ENCODE measurements at regions not wholly inside any gene's neighbourhood (a gene's known extent, or its start where the extent isn't known, plus 50 kb on each side); places are given as distances from the start of the nearest gene placed in this dataset.

DNA sequence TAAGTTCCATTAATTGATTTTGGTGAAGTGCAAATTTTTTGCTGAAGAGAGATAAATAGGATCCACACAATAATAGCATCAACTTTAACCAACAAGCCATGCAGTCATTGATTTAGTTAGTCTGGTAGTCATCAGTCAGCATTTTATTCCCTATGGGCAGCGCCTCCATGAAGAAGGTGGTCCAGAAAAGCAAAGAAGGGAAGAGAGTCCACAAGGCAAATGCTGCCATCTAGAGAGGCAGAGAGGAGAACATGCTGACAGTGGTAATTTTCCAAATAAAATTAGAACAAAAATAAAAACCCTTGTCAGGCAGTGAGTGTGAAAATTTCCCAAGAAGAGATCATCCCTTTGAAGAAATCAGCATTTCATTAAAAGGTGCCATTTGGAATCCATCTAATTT lies 366.7 kb upstream of the FAM241A start:
- H3K36me3 ChIP-seq (ENCODE audit: insufficient read depth, low read length): no peaks in the 10 kb centered on the region
- H2AFZ ChIP-seq (ENCODE audit: low read length, unreplicated experiment): no peak overlapping the region
- H3K79me2 ChIP-seq (ENCODE audit: control insufficient read depth, insufficient read depth, low read length, unreplicated experiment): no peaks in the 10 kb centered on the region
- H3K4me3 ChIP-seq (ENCODE audit: low read depth, low read length): no peak overlapping the region
- no peaks in the 10 kb centered on the region for H3K4me1 ChIP-seq (ENCODE audit: control insufficient read depth, insufficient read depth, low read length, unreplicated experiment)
- no peak overlapping the region for H3K27ac ChIP-seq (ENCODE audit: low read depth, low read length)
- peaks cover 28% of the 10 kb centered on the region for H3K27me3 ChIP-seq (ENCODE audit: insufficient read depth, low read length)

DNA sequence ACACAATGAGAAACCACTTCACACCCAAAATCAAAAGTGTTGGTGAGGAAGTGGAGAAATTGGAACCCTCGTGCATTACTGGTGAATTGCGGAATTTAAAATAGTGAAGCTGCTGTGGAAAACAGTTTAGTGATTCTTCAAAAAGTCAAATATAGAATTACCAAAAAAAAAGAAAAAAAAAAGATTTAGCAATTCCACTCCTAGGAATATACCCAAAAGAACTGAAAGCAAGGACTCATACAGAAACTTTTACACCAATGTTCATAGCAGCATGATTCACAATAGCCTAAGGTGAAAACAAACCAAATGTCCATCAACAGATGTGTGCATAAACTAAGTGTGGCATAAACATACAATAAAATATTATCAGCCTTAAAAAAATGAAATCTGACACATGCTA lies 364.3 kb upstream of the FAM241A start:
- Histone ChIP-seq H3K79me2 (ENCODE audit: control insufficient read depth, insufficient read depth, low read length, unreplicated experiment) (no peaks in the 10 kb centered on the region), H3K4me3 (ENCODE audit: low read depth, low read length) (no peak overlapping the region), H3K36me3 (ENCODE audit: insufficient read depth, low read length) (no peaks in the 10 kb centered on the region), H3K4me1 (ENCODE audit: control insufficient read depth, insufficient read depth, low read length, unreplicated experiment) (no peaks in the 10 kb centered on the region), H3K27me3 (ENCODE audit: insufficient read depth, low read length) (peaks cover 39% of the 10 kb centered on the region), H3K27ac (ENCODE audit: low read depth, low read length) (no peak overlapping the region), H2AFZ (ENCODE audit: low read length, unreplicated experiment) (no peak overlapping the region)

DNA sequence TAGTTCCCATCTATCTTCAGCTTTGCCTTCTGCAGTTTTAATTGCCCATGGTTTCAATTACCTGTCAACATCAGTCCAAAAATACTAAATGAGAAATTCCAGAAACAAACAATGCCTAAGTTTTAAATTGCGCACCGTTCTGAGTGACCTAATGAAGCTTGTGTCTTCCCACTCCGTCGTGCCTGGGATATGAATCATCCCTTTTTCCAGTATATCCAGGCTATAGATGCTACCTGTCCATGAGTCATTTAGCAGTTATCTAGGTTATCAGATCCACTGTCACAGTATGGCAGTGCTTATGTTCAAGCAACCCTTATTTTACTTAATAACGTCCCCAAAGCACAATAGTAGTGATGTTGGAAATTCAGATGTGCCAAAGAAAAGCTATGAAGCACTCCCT lies 363.6 kb upstream of the FAM241A start:
- Histone ChIP-seq H3K36me3 (ENCODE audit: insufficient read depth, low read length) (no peaks in the 10 kb centered on the region), H3K4me3 (ENCODE audit: low read depth, low read length) (no peak overlapping the region), H3K4me1 (ENCODE audit: control insufficient read depth, insufficient read depth, low read length, unreplicated experiment) (no peaks in the 10 kb centered on the region), H3K27ac (ENCODE audit: low read depth, low read length) (no peak overlapping the region), H3K79me2 (ENCODE audit: control insufficient read depth, insufficient read depth, low read length, unreplicated experiment) (no peaks in the 10 kb centered on the region), H2AFZ (ENCODE audit: low read length, unreplicated experiment) (no peak overlapping the region), H3K27me3 (ENCODE audit: insufficient read depth, low read length) (peaks cover 46% of the 10 kb centered on the region)

DNA sequence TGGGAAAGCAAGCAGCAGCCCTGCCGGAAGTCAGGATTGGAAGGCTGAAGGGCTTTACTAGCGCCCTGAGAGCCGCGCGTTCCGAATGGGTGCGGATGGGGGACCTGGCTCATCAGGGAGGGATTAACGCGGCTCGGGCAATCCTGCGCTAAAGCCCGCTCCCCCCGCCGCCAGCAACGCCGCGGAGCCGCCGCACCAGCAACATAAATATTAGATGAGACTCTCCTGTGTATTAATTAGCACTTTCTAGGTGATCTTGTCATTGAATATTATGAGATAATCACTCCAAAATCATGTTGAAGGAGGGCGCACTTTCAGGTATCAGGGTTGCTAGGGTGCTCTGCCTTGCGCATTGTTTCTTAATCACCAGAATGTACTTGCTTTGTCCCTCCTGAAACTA lies 357.2 kb upstream of the FAM241A start:
- Histone ChIP-seq H3K4me3 (ENCODE audit: low read depth, low read length) (no peak overlapping the region), H3K79me2 (ENCODE audit: control insufficient read depth, insufficient read depth, low read length, unreplicated experiment) (no peaks in the 10 kb centered on the region), H3K36me3 (ENCODE audit: insufficient read depth, low read length) (no peaks in the 10 kb centered on the region), H3K4me1 (ENCODE audit: control insufficient read depth, insufficient read depth, low read length, unreplicated experiment) (no peaks in the 10 kb centered on the region), H2AFZ (ENCODE audit: low read length, unreplicated experiment) (no peak overlapping the region), H3K27ac (ENCODE audit: low read depth, low read length) (no peak overlapping the region), H3K27me3 (ENCODE audit: insufficient read depth, low read length) (peaks cover 66% of the 10 kb centered on the region)

- H3K79me2 ChIP-seq (ENCODE audit: control insufficient read depth, insufficient read depth, low read length, unreplicated experiment): no peaks in the 10 kb centered on the region
- H3K36me3 ChIP-seq (ENCODE audit: insufficient read depth, low read length): no peaks in the 10 kb centered on the region
- H3K27ac ChIP-seq (ENCODE audit: low read depth, low read length): no peak overlapping the region
- H3K4me1 ChIP-seq (ENCODE audit: control insufficient read depth, insufficient read depth, low read length, unreplicated experiment): no peaks in the 10 kb centered on the region
- no peak overlapping the region for H2AFZ ChIP-seq (ENCODE audit: low read length, unreplicated experiment)
- H3K27me3 ChIP-seq (ENCODE audit: insufficient read depth, low read length): peaks cover 57% of the 10 kb centered on the region
- no peak overlapping the region for H3K4me3 ChIP-seq (ENCODE audit: low read depth, low read length)
These were observed 355.2 kb upstream of the FAM241A start for GRCh38 chr4:111789901-111790640.

DNA sequence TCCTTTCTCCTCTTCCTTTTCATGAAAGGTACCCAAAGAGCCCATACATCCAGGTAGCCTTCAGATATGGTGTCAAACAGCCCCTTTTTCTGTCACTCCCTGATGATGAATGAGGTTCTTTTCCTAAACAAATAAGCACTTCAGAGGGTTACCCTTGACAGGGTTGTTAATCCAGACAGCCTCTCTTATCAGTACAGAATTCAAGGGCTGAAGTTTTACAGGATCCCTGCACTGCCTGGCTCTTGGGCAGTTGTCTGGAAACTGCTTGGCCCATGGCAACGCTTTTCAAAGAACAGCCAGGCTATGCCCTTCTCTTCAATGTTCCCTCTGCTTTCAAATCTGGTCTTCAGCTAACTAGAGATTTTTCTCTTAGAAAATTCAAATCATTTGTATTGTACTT lies 352.6 kb upstream of the FAM241A start:
- Histone ChIP-seq H3K4me1 (ENCODE audit: control insufficient read depth, insufficient read depth, low read length, unreplicated experiment) (no peaks in the 10 kb centered on the region), H3K27ac (ENCODE audit: low read depth, low read length) (no peak overlapping the region), H3K36me3 (ENCODE audit: insufficient read depth, low read length) (no peaks in the 10 kb centered on the region), H3K79me2 (ENCODE audit: control insufficient read depth, insufficient read depth, low read length, unreplicated experiment) (no peaks in the 10 kb centered on the region), H2AFZ (ENCODE audit: low read length, unreplicated experiment) (no peak overlapping the region), H3K4me3 (ENCODE audit: low read depth, low read length) (no peak overlapping the region), H3K27me3 (ENCODE audit: insufficient read depth, low read length) (peaks cover 32% of the 10 kb centered on the region)

DNA sequence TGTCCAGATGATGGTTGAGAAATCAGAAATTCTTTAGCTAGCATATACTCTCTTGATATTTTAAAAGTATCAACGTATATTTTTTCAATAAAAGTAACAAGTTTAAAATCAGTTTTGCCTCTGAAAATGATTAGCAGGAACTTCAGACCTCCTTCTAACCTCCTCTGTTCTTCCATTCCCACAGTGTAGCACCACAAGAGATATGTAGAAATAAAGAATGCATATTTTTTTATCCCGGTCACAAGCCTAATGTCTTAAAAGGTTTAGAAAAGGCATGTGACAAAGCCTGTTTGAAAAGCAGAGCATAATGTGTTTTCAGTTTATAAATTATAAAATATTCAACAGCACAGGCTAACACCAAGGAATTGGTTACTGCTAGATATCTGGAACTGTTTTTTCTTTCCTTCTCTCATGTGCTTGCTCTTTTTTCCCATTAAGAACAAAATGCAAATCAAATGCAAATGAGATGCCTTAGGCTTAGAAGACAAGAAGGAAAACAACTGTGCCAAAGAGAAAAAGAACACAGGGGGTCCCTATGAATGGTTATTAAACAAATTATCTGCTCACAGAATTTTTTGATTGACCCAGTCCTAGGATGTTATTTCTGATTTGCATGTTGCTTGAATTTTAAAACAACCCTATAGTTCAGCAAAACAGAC lies 351.7 kb upstream of the FAM241A start:
- Histone ChIP-seq H3K27me3 (ENCODE audit: insufficient read depth, low read length) (peaks cover 22% of the 10 kb centered on the region), H2AFZ (ENCODE audit: low read length, unreplicated experiment) (no peak overlapping the region), H3K27ac (ENCODE audit: low read depth, low read length) (no peak overlapping the region), H3K36me3 (ENCODE audit: insufficient read depth, low read length) (no peaks in the 10 kb centered on the region), H3K79me2 (ENCODE audit: control insufficient read depth, insufficient read depth, low read length, unreplicated experiment) (no peaks in the 10 kb centered on the region), H3K4me1 (ENCODE audit: control insufficient read depth, insufficient read depth, low read length, unreplicated experiment) (no peaks in the 10 kb centered on the region), H3K4me3 (ENCODE audit: low read depth, low read length) (no peak overlapping the region)

- H3K27ac ChIP-seq (ENCODE audit: low read depth, low read length): no peak overlapping the region
- H2AFZ ChIP-seq (ENCODE audit: low read length, unreplicated experiment): no peak overlapping the region
- peaks cover 13% of the 10 kb centered on the region; the same call in 1 of the 2 replicates for H3K27me3 ChIP-seq (ENCODE audit: insufficient read depth, low read length)
- H3K79me2 ChIP-seq (ENCODE audit: control insufficient read depth, insufficient read depth, low read length, unreplicated experiment): no peaks in the 10 kb centered on the region
- H3K36me3 ChIP-seq (ENCODE audit: insufficient read depth, low read length): no peaks in the 10 kb centered on the region
- no peaks in the 10 kb centered on the region for H3K4me1 ChIP-seq (ENCODE audit: control insufficient read depth, insufficient read depth, low read length, unreplicated experiment)
- H3K4me3 ChIP-seq (ENCODE audit: low read depth, low read length): no peak overlapping the region
These were observed 347.6 kb upstream of the FAM241A start for GRCh38 chr4:111797455-111798163.

- Histone ChIP-seq H3K79me2 (ENCODE audit: control insufficient read depth, insufficient read depth, low read length, unreplicated experiment) (no peaks in the 10 kb centered on the region), H3K27ac (ENCODE audit: low read depth, low read length) (no peak overlapping the region), H3K36me3 (ENCODE audit: insufficient read depth, low read length) (no peaks in the 10 kb centered on the region), H2AFZ (ENCODE audit: low read length, unreplicated experiment) (no peak overlapping the region), H3K27me3 (ENCODE audit: insufficient read depth, low read length) (peaks cover 9% of the 10 kb centered on the region; the same call in 1 of the 2 replicates), H3K4me1 (ENCODE audit: control insufficient read depth, insufficient read depth, low read length, unreplicated experiment) (no peaks in the 10 kb centered on the region), H3K4me3 (ENCODE audit: low read depth, low read length) (no peak overlapping the region)
These were observed 346.4 kb upstream of the FAM241A start for GRCh38 chr4:111798840-111799239.

DNA sequence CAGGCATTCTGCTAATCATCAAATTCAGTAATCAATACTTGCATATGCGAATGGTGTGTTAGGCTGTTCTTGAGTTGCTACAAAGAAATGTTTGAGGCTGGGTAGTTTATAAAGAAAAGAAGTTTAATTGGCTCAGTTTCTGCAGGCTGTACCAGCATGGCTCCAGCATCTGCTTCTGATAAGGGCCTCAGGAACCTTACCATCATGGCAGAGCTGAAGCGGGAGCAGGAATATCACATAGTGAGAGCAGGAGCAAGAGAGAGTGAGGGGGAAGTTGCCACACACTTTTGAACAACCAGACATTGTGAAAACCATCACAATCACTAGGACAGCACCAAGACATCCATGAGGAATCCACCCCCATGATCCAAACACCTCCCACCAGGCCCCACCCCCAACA lies 344.7 kb upstream of the FAM241A start:
- Histone ChIP-seq H3K4me1 (ENCODE audit: control insufficient read depth, insufficient read depth, low read length, unreplicated experiment) (no peaks in the 10 kb centered on the region), H3K27me3 (ENCODE audit: insufficient read depth, low read length) (peaks cover 15% of the 10 kb centered on the region), H3K79me2 (ENCODE audit: control insufficient read depth, insufficient read depth, low read length, unreplicated experiment) (no peaks in the 10 kb centered on the region), H3K36me3 (ENCODE audit: insufficient read depth, low read length) (no peaks in the 10 kb centered on the region), H3K27ac (ENCODE audit: low read depth, low read length) (no peak overlapping the region), H3K4me3 (ENCODE audit: low read depth, low read length) (no peak overlapping the region), H2AFZ (ENCODE audit: low read length, unreplicated experiment) (no peak overlapping the region)
